ENCODE measurements at regions not wholly inside any gene's neighbourhood (a gene's known extent, or its start where the extent isn't known, plus 50 kb on each side); places are given as distances from the start of the nearest gene placed in this dataset.

DNA sequence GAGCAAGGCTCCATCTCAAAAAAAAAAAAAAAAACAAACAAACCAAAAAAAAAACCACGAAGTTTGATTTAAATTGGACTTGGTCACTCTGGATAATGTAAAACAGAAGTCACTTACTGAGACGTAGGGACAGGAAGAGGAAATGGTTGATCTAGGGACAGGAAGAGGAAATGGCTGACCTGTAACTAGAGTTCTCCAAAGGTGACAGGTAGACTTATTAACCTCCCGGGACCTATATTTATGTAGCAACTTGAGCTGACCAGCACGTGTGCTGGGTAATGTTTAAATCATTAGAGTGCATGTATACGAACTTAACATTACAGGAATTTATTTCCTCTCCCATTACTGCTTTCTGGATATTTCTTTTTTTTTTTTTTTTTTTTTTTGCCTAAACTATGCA, 81.5 kb upstream of the DHX40 start:
- ATAC-seq (no peak), DNase-seq (no peak)
- intact Hi-C loops (cut with DNase I), result no loop called here
- Histone ChIP-seq H3K36me3 (no peaks in the 10 kb centered on the region), H3K4me3 (no peak overlapping the region), H3K4me1 (peaks cover 0 to 7% (median 0%) of the 10 kb centered on the region in 12 donors), H3K9me3 (no peaks in the 10 kb centered on the region), H3K27me3 (no peaks in the 10 kb centered on the region), H3K27ac (no peak overlapping the region)
- TF ChIP-seq, protein P1, sequence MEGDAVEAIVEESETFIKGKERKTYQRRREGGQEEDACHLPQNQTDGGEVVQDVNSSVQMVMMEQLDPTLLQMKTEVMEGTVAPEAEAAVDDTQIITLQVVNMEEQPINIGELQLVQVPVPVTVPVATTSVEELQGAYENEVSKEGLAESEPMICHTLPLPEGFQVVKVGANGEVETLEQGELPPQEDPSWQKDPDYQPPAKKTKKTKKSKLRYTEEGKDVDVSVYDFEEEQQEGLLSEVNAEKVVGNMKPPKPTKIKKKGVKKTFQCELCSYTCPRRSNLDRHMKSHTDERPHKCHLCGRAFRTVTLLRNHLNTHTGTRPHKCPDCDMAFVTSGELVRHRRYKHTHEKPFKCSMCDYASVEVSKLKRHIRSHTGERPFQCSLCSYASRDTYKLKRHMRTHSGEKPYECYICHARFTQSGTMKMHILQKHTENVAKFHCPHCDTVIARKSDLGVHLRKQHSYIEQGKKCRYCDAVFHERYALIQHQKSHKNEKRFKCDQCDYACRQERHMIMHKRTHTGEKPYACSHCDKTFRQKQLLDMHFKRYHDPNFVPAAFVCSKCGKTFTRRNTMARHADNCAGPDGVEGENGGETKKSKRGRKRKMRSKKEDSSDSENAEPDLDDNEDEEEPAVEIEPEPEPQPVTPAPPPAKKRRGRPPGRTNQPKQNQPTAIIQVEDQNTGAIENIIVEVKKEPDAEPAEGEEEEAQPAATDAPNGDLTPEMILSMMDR (IDR thresholded peaks at IDR 0.05), result no peak
- 51 to 63% (median 54%) methylated on average over 5 of the region's 5 CpGs for WGBS, 4 donors

DNA sequence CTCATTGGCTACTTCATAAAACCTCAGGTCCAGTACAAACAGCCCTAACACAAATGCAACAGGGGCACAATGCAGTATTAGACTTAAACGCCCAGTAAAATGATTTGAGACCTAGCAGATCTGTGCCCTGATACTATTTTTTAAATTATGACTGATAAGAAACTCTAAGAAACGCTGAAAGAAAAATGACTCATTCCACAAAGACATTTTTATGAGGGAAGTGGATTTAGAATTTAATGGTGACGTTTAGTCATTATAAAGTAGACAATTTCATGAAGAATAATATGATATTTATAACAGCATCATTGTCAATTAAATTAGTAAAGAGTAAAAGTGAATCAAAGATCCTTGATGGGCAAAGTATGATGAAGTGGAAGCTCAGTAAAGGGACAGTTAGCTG, 80.4 kb upstream of the DHX40 start:
- Histone ChIP-seq H3K9me3 (no peaks in the 10 kb centered on the region), H3K27me3 (no peaks in the 10 kb centered on the region), H3K27ac (no peak overlapping the region), H3K36me3 (no peaks in the 10 kb centered on the region), H3K4me1 (peaks cover 0 to 8% (median 0%) of the 10 kb centered on the region in 12 donors), H3K4me3 (no peak overlapping the region)
- 82 to 89% (median 86%) methylated on average over 3 of the region's 3 CpGs for WGBS, 4 donors
- TF ChIP-seq, protein P1 (IDR thresholded peaks at IDR 0.05), result no peak
- no peak for TF ChIP-seq POLR2A (IDR thresholded peaks at IDR 0.05)
- ATAC-seq (no peak), DNase-seq (no peak)
- intact Hi-C loops (cut with DNase I), result no loop called here

DNA sequence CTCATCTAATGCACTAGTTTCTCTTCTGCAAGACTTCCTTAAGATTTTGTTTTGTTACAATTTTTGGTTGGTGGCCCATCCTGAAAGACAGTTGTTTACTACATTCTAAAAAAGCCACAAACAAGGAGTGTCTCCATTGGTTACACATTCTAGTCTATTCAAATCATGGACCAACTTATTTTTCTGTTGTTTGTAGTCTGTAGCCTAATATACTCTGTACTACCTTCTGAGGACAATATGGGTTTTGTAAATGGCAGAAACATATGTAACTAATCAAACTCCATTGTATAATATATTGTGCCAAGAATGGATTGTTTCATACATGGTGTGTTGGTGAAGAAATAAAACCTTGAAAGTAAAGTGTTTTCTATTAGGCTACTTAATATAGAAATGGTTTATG, 79.5 kb upstream of the DHX40 start:
- H3K4me1 ChIP-seq, result peaks cover 0 to 15% (median 0%) of the 10 kb centered on the region in 12 donors
- H3K27ac ChIP-seq, result no peak overlapping the region
- no peaks in the 10 kb centered on the region for H3K36me3 ChIP-seq
- H3K27me3 ChIP-seq, result no peaks in the 10 kb centered on the region
- intact Hi-C loops (cut with DNase I), result no loop called here
- no peak for DNase-seq
- no peak overlapping the region for H3K4me3 ChIP-seq
- TF ChIP-seq, protein P1 (IDR thresholded peaks at IDR 0.05), result no peak
- no peak for TF ChIP-seq POLR2A (IDR thresholded peaks at IDR 0.05)
- no peaks in the 10 kb centered on the region for H3K9me3 ChIP-seq
- no peak for ATAC-seq

DNA sequence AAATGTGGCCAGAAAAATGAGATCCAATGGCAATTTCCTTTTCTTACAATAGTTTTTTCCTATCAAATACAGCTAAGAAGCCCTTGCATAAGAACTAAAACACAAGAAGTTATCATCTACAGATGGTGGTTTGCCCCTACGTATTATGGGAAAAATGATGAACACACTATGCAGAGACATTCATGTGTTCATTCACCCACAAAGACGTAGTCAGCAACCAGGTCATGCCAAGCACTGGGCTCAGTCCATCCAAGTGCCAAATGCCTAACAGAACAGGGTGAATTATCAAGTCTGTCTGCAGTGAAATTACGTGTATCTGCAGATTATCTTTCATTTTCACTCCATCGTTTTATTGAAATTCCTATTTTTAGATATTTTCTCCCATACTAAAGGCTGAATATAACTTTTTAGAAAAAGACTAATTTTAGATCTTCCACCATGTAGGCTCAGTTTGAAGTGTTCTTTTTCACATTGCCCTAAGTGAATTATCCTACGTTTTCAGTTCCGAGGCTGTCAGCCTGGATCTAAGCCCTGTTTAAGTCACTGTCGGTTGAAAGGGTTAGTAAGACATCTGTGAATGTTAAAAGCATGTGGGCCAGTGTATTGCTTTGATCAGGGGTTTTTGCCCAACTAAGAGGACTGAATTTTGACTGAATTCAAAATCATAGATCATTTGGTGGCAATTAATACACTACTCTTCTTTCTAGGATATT, 78.1 kb upstream of the DHX40 start:
- H3K36me3 ChIP-seq, result no peaks in the 10 kb centered on the region
- H3K27ac ChIP-seq, result peak overlapping the region in 1 of 12 donors; percentile 54
- ATAC-seq, result no peak
- no peaks in the 10 kb centered on the region for H3K27me3 ChIP-seq
- H3K4me1 ChIP-seq, result peaks cover 0 to 20% (median 0%) of the 10 kb centered on the region in 12 donors
- peak overlapping the region in 3 of 12 donors; percentile 17 to 22 (median 20) for H3K4me3 ChIP-seq
- WGBS, 4 donors, result 51 to 54% (median 52%) methylated on average over 7 of the region's 7 CpGs
- no peak for TF ChIP-seq POLR2A (IDR thresholded peaks at IDR 0.05)
- no peaks in the 10 kb centered on the region for H3K9me3 ChIP-seq
- intact Hi-C loops (cut with DNase I), result no loop called here
- DNase-seq, result no peak

DNA sequence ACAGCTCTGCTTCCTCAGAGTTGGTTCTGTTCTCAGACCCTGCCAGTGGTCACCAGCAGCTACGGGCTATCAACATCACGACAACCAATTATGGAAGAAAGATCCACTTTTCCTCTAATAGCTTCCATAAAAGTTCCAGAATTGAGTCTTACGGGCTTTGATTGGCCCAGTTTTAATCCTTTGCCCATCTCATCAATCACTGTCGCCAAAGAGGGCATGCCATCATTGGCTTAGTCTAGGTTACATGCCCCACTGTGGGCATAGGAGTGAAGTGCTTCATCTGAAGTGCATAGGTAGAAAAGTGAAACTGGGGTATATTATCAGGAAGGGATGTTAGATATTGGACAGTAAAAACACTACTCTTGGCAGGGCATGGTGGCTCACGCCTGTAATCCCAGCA, 76.6 kb upstream of the DHX40 start:
- 94 to 98% (median 98%) methylated on average over 5 of the region's 5 CpGs for WGBS, 4 donors
- TF ChIP-seq POLR2A (IDR thresholded peaks at IDR 0.05), result no peak
- TF ChIP-seq, protein P1 (IDR thresholded peaks at IDR 0.05), result no peak
- H3K4me1 ChIP-seq, result peaks cover 0 to 20% (median 0%) of the 10 kb centered on the region in 12 donors
- H3K36me3 ChIP-seq, result no peaks in the 10 kb centered on the region
- no peak overlapping the region for H3K27ac ChIP-seq
- no peak overlapping the region for H3K4me3 ChIP-seq
- ATAC-seq (no peak), DNase-seq (no peak)
- no peaks in the 10 kb centered on the region for H3K27me3 ChIP-seq
- intact Hi-C loops (cut with DNase I), result no loop called here
- H3K9me3 ChIP-seq, result no peaks in the 10 kb centered on the region

Data from heart left ventricle (tissue), 16 donors.